ENCODE measurements at regions not wholly inside any gene's neighbourhood (a gene's known extent, or its start where the extent isn't known, plus 50 kb on each side); places are given as distances from the start of the nearest gene placed in this dataset.

- no peaks in the 10 kb centered on the region for H3K36me3 ChIP-seq (ENCODE audit: insufficient read depth)
- H2AFZ ChIP-seq (ENCODE audit: low read depth) = no peak overlapping the region
- H4K20me1 ChIP-seq (ENCODE audit: insufficient read depth) = no peaks in the 10 kb centered on the region
- no peaks in the 10 kb centered on the region for H3K4me1 ChIP-seq (ENCODE audit: low read depth, poor library complexity, severe bottlenecking)
- no peak overlapping the region for H3K4me2 ChIP-seq
- TF ChIP-seq CTCF (conservative IDR thresholded peaks at IDR 0.05; ENCODE audit: low read depth, low read length) = peak; percentile 98
- H3K9ac ChIP-seq = no peak overlapping the region
- H3K79me2 ChIP-seq (ENCODE audit: insufficient read depth, low read depth) = no peaks in the 10 kb centered on the region
- no peak overlapping the region for H3K4me3 ChIP-seq (IDR thresholded peaks at IDR 0.05; ENCODE audit: insufficient read depth, low read depth, low read length)
- H3K27ac ChIP-seq = no peak overlapping the region
- no peaks in the 10 kb centered on the region for H3K27me3 ChIP-seq (ENCODE audit: insufficient read depth, low read depth)
Observed at GRCh38 chr7:112898432-112899290, 108.5 kb upstream of the TMEM168 start.

- H2AFZ ChIP-seq (ENCODE audit: low read depth) = no peak overlapping the region
- H3K79me2 ChIP-seq (ENCODE audit: insufficient read depth, low read depth) = no peaks in the 10 kb centered on the region
- H3K27me3 ChIP-seq (ENCODE audit: insufficient read depth, low read depth) = no peaks in the 10 kb centered on the region
- no peak overlapping the region for H3K4me2 ChIP-seq
- H3K27ac ChIP-seq = no peak overlapping the region
- TF ChIP-seq CTCF (conservative IDR thresholded peaks at IDR 0.05; ENCODE audit: low read depth, low read length) = no peak
- no peaks in the 10 kb centered on the region for H4K20me1 ChIP-seq (ENCODE audit: insufficient read depth)
- no peak overlapping the region for H3K4me3 ChIP-seq (IDR thresholded peaks at IDR 0.05; ENCODE audit: insufficient read depth, low read depth, low read length)
- H3K36me3 ChIP-seq (ENCODE audit: insufficient read depth) = no peaks in the 10 kb centered on the region
- no peaks in the 10 kb centered on the region for H3K4me1 ChIP-seq (ENCODE audit: low read depth, poor library complexity, severe bottlenecking)
- no peak overlapping the region for H3K9ac ChIP-seq
Observed at GRCh38 chr7:112897839-112898431, 107.7 kb upstream of the TMEM168 start.

- Histone ChIP-seq H3K27ac (no peak overlapping the region), H3K27me3 (ENCODE audit: insufficient read depth, low read depth) (no peaks in the 10 kb centered on the region), H3K36me3 (ENCODE audit: insufficient read depth) (no peaks in the 10 kb centered on the region), H3K4me3 (IDR thresholded peaks at IDR 0.05; ENCODE audit: insufficient read depth, low read depth, low read length) (no peak overlapping the region), H2AFZ (ENCODE audit: low read depth) (no peak overlapping the region), H3K79me2 (ENCODE audit: insufficient read depth, low read depth) (no peaks in the 10 kb centered on the region), H3K4me2 (no peak overlapping the region), H4K20me1 (ENCODE audit: insufficient read depth) (no peaks in the 10 kb centered on the region), H3K4me1 (ENCODE audit: low read depth, poor library complexity, severe bottlenecking) (no peaks in the 10 kb centered on the region), H3K9ac (no peak overlapping the region)
- no peak for TF ChIP-seq CTCF (conservative IDR thresholded peaks at IDR 0.05; ENCODE audit: low read depth, low read length)
Observed at GRCh38 chr7:112896026-112896601, 105.9 kb upstream of the TMEM168 start.

GRCh38 chr7:112892263-112892662, 102.1 kb upstream of the TMEM168 start:
- Histone ChIP-seq H3K9ac (no peak overlapping the region), H3K79me2 (ENCODE audit: insufficient read depth, low read depth) (no peaks in the 10 kb centered on the region), H3K4me3 (IDR thresholded peaks at IDR 0.05; ENCODE audit: insufficient read depth, low read depth, low read length) (no peak overlapping the region), H3K4me2 (no peak overlapping the region), H2AFZ (ENCODE audit: low read depth) (no peak overlapping the region), H3K27me3 (ENCODE audit: insufficient read depth, low read depth) (no peaks in the 10 kb centered on the region), H3K36me3 (ENCODE audit: insufficient read depth) (no peaks in the 10 kb centered on the region), H3K4me1 (ENCODE audit: low read depth, poor library complexity, severe bottlenecking) (no peaks in the 10 kb centered on the region), H3K27ac (no peak overlapping the region), H4K20me1 (ENCODE audit: insufficient read depth) (no peaks in the 10 kb centered on the region)
- no peak for TF ChIP-seq CTCF (conservative IDR thresholded peaks at IDR 0.05; ENCODE audit: low read depth, low read length)

All from KMS-11 (cell line).